Naive B cell (primary cell): ENCODE measurements at regions not wholly inside any gene's neighbourhood (a gene's known extent, or its start where the extent isn't known, plus 50 kb on each side); places are given as distances from the start of the nearest gene placed in this dataset.
"Not testable (repeated sequence)": the region's sequence is repeated elsewhere in the genome, so short reads cannot be mapped to it uniquely, and the experiment has no call there.

Experiments
- ATAC-seq, 2 donors: fragments of 150-1000 bp; cut with Tn5 transposase; 2 replicates each; pipeline ENCODE4 v1.10.0; 2021; ENCODE audit warnings: low read depth in 2 of 2, mild to moderate bottlenecking in 2 of 2, moderate library complexity in 2 of 2
- DNase-seq: peaks from one replicate; pipeline ENCODE4 v3.0.0; 2022
- H3K27ac Mint-ChIP-seq, 6 donors: one replicate each; pipeline ENCODE4 v1.8.0; 2020 to 2022; ENCODE audit warnings: mild to moderate bottlenecking in 6 of 6, mixed read lengths in 6 of 6, moderate library complexity in 5 of 6, inconsistent platforms in 2 of 6
- H3K27me3 Mint-ChIP-seq, 3 donors: one replicate each; pipeline ENCODE4 v1.8.0; 2021 to 2022; ENCODE audit warnings: mixed read lengths in 3 of 3, mild to moderate bottlenecking in 1 of 3
- H3K36me3 Mint-ChIP-seq, 2 donors: one replicate each; pipeline ENCODE4 v1.8.0; 2020 to 2022; ENCODE audit warnings: mixed read lengths in 2 of 2, inconsistent platforms in 1 of 2, mild to moderate bottlenecking in 1 of 2
- H3K4me1 Mint-ChIP-seq, 3 donors: one replicate each; pipeline ENCODE4 v1.8.0; 2020 to 2022; ENCODE audit warnings: mixed read lengths in 3 of 3, inconsistent platforms in 1 of 3, mild to moderate bottlenecking in 1 of 3, moderate library complexity in 1 of 3
- H3K4me3 Mint-ChIP-seq, 8 donors: one replicate each; pipeline ENCODE4 v1.8.0; 2020 to 2022; ENCODE audit warnings: mild to moderate bottlenecking in 8 of 8, mixed read lengths in 8 of 8, moderate library complexity in 8 of 8, inconsistent platforms in 2 of 8
- H3K9me3 Mint-ChIP-seq, 7 donors: one replicate each; pipeline ENCODE4 v1.8.0; 2020 to 2022; ENCODE audit warnings: mixed read lengths in 7 of 7, mild to moderate bottlenecking in 5 of 7, inconsistent platforms in 2 of 7, moderate library complexity in 1 of 7

DNA sequence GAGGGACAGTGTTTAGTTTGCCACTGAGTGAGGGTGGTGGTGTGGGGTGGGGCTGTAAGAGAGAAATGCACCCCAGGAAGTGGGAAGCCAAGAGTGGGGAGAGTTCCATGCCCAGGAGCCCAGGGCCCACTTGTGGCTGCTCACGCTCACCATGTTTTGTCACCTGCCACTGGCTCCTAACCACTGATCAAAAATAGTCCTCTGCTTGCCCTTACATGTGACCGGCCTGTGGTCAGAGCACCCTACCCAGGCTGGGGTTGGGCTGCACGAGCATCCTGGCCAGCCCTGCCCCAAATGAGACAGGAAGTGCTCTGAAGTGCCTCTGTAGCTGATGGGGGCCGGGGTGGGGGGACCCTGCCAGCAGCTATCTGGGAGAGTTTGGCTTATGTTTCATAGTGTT, 216.3 kb downstream of the RPLP1 start:
- H3K4me1 Mint-ChIP-seq = peaks cover 38 to 54% (median 46%) of the 10 kb centered on the region in 3 donors
- DNase-seq = peak; percentile 13

GRCh38 chr15:69669446-69669845, 216.8 kb downstream of the RPLP1 start:
- Mint-ChIP-seq H3K4me3 (peak overlapping the region in 2 of 8 donors; percentile 26 to 67), H3K36me3 (no peaks in the 10 kb centered on the region), H3K27ac (peak overlapping the region in 4 of 6 donors; percentile 1 to 84 (median 34)), H3K27me3 (peaks cover 0 to 6% (median 3%) of the 10 kb centered on the region in 3 donors), H3K9me3 (no peaks in the 10 kb centered on the region), H3K4me1 (peaks cover 38 to 54% (median 46%) of the 10 kb centered on the region in 3 donors)
- ATAC-seq (no peak), DNase-seq (no peak)

More for the DNA sequence above, 216.3 kb downstream of the RPLP1 start:
- H3K9me3 Mint-ChIP-seq = no peaks in the 10 kb centered on the region
- peak overlapping the region; percentile 60 to 90 (median 84) for H3K27ac Mint-ChIP-seq
- peaks cover 0 to 6% (median 3%) of the 10 kb centered on the region in 3 donors for H3K27me3 Mint-ChIP-seq
- ATAC-seq = peak; percentile 22 to 28
- no peaks in the 10 kb centered on the region for H3K36me3 Mint-ChIP-seq
- peak overlapping the region in 6 of 8 donors; percentile 12 to 82 (median 70) for H3K4me3 Mint-ChIP-seq

DNA sequence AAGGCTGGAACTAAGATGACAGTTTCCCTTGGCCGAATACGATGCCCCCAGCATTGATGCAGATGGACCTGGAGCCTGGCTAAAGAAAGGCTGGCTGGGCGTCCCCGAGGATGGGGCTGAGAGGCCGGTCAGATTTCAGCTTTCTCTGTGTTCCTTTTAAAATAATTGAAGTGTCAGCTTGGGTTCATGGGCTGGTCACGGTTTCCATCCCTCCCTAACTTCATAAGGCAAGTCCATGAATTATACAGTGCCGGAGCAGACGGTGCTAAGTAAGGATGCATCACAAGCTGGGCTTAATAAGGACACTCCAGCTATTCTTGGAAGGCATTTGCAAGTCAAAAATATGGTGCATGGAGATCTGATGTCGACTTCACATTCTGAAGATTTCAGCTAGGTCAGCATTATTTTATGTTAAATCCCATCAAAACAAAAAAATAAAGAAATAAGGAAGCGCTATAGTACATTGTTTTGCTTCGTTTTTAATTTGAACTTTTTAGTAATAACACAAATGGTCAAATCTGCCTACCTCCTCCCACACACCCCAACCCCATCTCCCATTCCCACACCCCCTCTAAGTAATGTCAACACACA, 220.8 kb downstream of the RPLP1 start:
- H3K4me3 Mint-ChIP-seq = no peak overlapping the region
- H3K36me3 Mint-ChIP-seq = no peaks in the 10 kb centered on the region
- H3K4me1 Mint-ChIP-seq = peaks cover 8 to 23% (median 14%) of the 10 kb centered on the region in 3 donors
- peaks cover 0 to 2% (median under 1%) of the 10 kb centered on the region in 7 donors for H3K9me3 Mint-ChIP-seq
- H3K27me3 Mint-ChIP-seq = peaks cover 19 to 43% (median 33%) of the 10 kb centered on the region in 3 donors
- no peak overlapping the region for H3K27ac Mint-ChIP-seq
- ATAC-seq (no peak), DNase-seq (no peak)

DNA sequence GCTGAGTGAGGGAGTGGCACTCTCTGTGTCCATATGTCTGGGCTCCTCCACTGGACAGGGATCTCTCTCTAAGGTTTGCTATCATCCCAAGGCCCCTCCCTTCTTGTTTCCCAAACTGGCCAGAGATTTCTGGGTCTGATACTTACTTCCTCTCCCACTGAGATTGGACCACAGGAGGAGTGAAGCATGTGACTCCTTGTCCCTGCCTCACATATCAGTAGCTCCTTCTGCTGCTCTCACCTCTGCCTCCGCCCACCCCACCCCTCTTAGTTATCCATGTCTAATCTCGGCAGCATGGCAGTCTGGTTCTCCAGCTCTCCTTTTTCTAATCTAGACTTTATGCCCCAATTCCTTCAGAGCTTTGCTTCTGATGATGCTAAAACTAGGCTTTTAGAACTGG, 223.1 kb downstream of the RPLP1 start:
- DNase-seq (no peak), ATAC-seq (no peak)
- Mint-ChIP-seq H3K9me3 (peaks cover 0 to 5% (median 2%) of the 10 kb centered on the region in 7 donors), H3K4me1 (peaks cover 0 to 12% (median 4%) of the 10 kb centered on the region in 3 donors), H3K27ac (no peak overlapping the region), H3K4me3 (no peak overlapping the region), H3K36me3 (no peaks in the 10 kb centered on the region), H3K27me3 (peaks cover 29 to 56% (median 37%) of the 10 kb centered on the region in 3 donors)

- peaks cover 0 to 12% (median 4%) of the 10 kb centered on the region in 3 donors for H3K4me1 Mint-ChIP-seq
- DNase-seq (no peak), ATAC-seq (peak in 1 of 2 donors; percentile 34)
- H3K27ac Mint-ChIP-seq = no peak overlapping the region
- no peak overlapping the region for H3K4me3 Mint-ChIP-seq
- H3K9me3 Mint-ChIP-seq = peaks cover 2 to 10% (median 8%) of the 10 kb centered on the region in 7 donors
- H3K36me3 Mint-ChIP-seq = peaks cover 0 to 8% of the 10 kb centered on the region in 2 donors
- peaks cover 34 to 50% (median 37%) of the 10 kb centered on the region in 3 donors for H3K27me3 Mint-ChIP-seq
Measured at GRCh38 chr15:69677403-69677802, 224.8 kb downstream of the RPLP1 start.

DNA sequence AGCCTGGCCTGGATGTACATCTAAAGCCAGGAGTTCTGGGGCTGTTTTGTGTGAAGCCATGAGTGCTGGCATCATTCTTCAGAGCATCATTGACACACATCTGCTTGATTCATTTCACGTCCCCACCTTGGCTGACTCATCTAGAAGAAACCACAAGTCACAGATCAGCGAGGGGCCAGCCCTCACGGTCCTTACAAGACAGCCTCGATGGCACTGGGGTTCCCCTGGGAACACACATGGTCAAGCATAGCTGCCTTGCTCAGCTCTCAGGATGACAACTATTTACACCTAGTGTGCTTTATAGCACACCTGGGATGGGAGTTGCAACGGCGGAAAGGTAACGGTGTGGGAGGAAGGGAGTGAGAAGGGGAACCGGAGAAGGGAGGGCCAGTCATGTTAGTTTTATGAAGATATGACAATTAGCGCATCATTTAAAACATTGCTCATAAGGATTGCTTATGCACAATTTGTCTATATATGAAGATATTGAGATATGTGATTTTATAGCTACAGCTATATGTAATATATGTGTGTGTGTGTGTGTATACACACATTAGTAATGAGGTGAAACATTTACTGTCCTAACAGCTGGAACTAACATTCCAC, 227.1 kb downstream of the RPLP1 start:
- Mint-ChIP-seq H3K27me3 (peaks cover 35 to 50% (median 38%) of the 10 kb centered on the region in 3 donors), H3K36me3 (peaks cover 8 to 15% of the 10 kb centered on the region in 2 donors), H3K27ac (peak overlapping the region in 1 of 6 donors; percentile 1), H3K4me3 (no peak overlapping the region), H3K9me3 (peaks cover 4 to 21% (median 16%) of the 10 kb centered on the region in 7 donors), H3K4me1 (peaks cover 0 to 12% (median 4%) of the 10 kb centered on the region in 3 donors)
- ATAC-seq (peak in 1 of 2 donors; percentile 56), DNase-seq (no peak)

DNA sequence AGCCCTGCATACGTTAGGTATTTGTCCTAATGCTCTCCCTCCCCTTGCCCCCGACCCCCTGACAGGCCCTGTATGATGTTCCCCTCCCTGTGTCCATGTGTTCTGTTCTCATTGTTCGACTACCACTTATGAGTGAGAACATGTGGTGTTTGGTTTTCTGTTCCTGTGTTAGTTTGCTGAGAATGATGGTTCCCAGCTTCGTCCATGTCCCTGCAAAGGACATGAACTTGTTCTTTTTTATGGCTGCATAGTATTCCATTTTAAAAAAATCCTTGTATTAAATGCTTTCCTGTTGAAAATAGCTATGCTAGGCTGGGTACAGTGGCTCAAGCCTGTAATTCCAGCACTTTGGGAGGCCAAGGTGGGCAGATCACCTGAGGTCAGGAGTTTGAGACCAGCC, 232.2 kb downstream of the RPLP1 start:
- H3K9me3 Mint-ChIP-seq = peaks cover 14 to 41% (median 34%) of the 10 kb centered on the region in 7 donors
- not testable (repeated sequence) for H3K27ac Mint-ChIP-seq, ATAC-seq, DNase-seq, H3K4me3 Mint-ChIP-seq, H3K4me1 Mint-ChIP-seq
- peaks cover 20 to 29% of the 10 kb centered on the region in 2 donors for H3K36me3 Mint-ChIP-seq
- peaks cover 47 to 49% (median 49%) of the 10 kb centered on the region in 3 donors for H3K27me3 Mint-ChIP-seq

GRCh38 chr15:69685512-69686452, 233.2 kb downstream of the RPLP1 start:
- Mint-ChIP-seq H3K9me3 (peaks cover 14 to 47% (median 38%) of the 10 kb centered on the region in 7 donors), H3K36me3 (peaks cover 20 to 29% of the 10 kb centered on the region in 2 donors), H3K4me3 (peak overlapping the region in 2 of 8 donors; percentile 7 to 44), H3K4me1 (no peaks in the 10 kb centered on the region), H3K27ac (peak overlapping the region in 1 of 6 donors; percentile 60), H3K27me3 (peaks cover 44 to 51% (median 47%) of the 10 kb centered on the region in 3 donors)
- DNase-seq = no peak
- ATAC-seq = no peak

- DNase-seq (no peak), ATAC-seq (no peak)
- peaks cover 14 to 45% (median 36%) of the 10 kb centered on the region in 7 donors for H3K9me3 Mint-ChIP-seq
- H3K4me3 Mint-ChIP-seq = no peak overlapping the region
- no peak overlapping the region for H3K27ac Mint-ChIP-seq
- H3K27me3 Mint-ChIP-seq = peaks cover 43 to 51% (median 47%) of the 10 kb centered on the region in 3 donors
- H3K36me3 Mint-ChIP-seq = peaks cover 20 to 29% of the 10 kb centered on the region in 2 donors
- H3K4me1 Mint-ChIP-seq = no peaks in the 10 kb centered on the region
Measured at GRCh38 chr15:69686626-69687025, 234.0 kb downstream of the RPLP1 start.

GRCh38 chr15:69689133-69689532, 236.5 kb downstream of the RPLP1 start:
- DNase-seq = no peak
- ATAC-seq = no peak
- Mint-ChIP-seq H3K4me3 (no peak overlapping the region), H3K9me3 (peaks cover 11 to 29% (median 21%) of the 10 kb centered on the region in 7 donors), H3K36me3 (peaks cover 8 to 21% of the 10 kb centered on the region in 2 donors), H3K4me1 (no peaks in the 10 kb centered on the region), H3K27ac (peak overlapping the region in 1 of 6 donors; percentile 67), H3K27me3 (peaks cover 32 to 66% (median 58%) of the 10 kb centered on the region in 3 donors)

DNA sequence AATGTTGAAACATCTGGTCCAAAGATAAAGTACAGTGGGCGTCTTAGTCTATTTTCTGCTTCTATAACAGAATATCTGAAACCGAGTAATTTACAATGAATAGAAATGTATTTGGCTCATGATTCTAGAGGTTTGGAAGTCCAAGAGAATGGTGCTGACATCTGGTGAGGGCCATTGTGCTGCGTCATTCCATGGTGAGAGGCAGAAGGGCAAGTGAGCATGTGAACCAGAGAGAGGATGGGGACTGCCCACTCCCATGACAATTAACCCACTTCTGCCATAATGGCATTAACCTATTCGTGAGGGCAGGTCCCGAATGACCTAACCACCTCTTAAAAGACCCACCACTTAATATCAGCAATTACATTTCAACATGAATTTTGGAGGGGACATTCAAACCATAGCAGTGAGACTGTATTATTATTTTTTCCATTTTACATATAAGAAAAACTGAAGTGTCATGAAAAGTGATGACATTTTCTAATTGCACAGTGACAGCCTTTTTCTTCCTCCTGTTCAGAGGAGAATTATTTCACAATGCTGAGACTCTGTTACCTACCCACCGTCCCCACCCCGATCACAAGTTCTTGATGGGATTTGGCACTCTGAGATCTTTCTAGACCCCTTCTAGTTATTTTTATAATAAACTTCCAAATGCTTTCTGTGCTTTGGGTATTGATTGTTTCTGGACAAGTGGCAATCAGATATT, 238.8 kb downstream of the RPLP1 start:
- Mint-ChIP-seq H3K27me3 (peaks cover 32 to 50% (median 41%) of the 10 kb centered on the region in 3 donors), H3K4me1 (no peaks in the 10 kb centered on the region), H3K9me3 (peaks cover 11 to 28% (median 17%) of the 10 kb centered on the region in 7 donors), H3K27ac (no peak overlapping the region), H3K4me3 (no peak overlapping the region), H3K36me3 (peaks cover 8 to 21% of the 10 kb centered on the region in 2 donors)
- ATAC-seq = no peak
- DNase-seq = no peak

GRCh38 chr15:69692342-69692741, 239.7 kb downstream of the RPLP1 start:
- no peak for ATAC-seq

More at GRCh38 chr15:69692342-69692741, 239.7 kb downstream of the RPLP1 start:
- Mint-ChIP-seq H3K27ac (no peak overlapping the region), H3K27me3 (peaks cover 23 to 41% (median 32%) of the 10 kb centered on the region in 3 donors), H3K4me1 (peaks cover 0 to 3% (median 0%) of the 10 kb centered on the region in 3 donors), H3K4me3 (peak overlapping the region in 1 of 8 donors; percentile 69), H3K36me3 (peaks cover 8 to 21% of the 10 kb centered on the region in 2 donors), H3K9me3 (peaks cover 11 to 27% (median 17%) of the 10 kb centered on the region in 7 donors)
- DNase-seq = no peak
